NCI-H2029 treated with DMSO at 0.1 percent for 48 hours (cell line): ENCODE measurements at regions not wholly inside any gene's neighbourhood (a gene's known extent, or its start where the extent isn't known, plus 50 kb on each side); places are given as distances from the start of the nearest gene placed in this dataset.

Experiments used
- DNase-seq: peaks from one replicate; lab custom pipeline; 2025; lab: John Stamatoyannopoulos, UW

DNA sequence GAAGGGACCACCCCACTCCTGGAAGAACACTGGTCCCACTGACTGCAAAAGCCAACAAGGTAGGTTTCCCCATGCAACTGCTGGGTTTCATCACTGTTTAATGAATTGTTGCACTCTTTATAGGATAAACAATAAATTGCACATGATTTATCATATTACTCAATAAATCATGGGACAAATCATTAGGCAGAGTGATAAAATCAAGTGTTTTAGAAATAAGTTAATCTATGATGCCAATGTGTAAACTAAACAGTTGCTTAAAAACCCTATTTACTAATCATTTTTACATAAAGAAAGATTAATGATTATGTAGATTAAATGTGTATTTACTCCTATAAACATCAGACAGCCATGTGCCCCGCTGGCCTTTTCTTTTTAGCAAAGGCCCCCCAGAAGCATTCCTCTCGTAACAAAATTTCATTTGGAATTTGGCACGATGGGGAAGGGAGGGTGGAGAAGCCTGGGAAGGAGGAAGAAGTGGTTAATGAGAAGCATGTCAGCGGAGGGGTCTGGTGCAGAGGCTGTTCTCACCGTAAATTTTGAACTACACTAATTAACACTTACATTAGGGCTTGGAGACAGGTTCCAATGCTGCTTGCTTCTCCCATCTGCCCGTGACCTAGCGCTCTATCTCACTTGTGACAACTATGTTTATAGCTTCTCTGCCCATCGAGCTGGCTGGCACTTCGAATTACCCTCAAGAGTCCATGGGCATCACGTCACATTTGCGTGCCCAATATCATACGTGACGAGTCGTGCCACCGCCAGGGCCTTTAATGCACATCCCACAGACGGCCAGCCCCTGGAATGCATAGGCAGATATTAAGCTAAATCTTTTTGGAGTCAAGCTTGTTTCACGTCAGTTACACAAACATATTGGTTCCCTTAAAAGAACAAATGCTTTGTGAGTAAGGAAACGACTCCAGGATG, 357.7 kb upstream of the TSHZ3 start:
- no peak for DNase-seq

DNA sequence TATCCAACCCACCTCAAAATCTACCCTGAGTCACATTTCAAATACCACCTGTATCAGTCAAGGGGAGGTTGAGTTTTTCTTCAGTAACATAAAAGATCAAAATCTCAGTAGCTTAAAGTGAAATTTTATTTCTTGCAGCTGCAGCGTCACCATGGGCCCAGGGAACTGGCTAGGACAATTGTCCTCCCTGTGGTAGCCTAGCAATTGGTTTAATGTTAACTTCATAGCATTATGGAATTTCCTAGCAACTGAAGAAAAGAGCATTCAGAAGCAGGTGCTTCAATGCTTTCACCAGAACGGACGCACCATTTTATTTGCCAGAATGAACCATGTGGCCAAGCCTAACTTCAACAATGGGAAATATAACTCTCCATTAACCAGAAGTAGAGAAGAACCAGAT, 359.3 kb upstream of the TSHZ3 start:
- DNase-seq = no peak

DNA sequence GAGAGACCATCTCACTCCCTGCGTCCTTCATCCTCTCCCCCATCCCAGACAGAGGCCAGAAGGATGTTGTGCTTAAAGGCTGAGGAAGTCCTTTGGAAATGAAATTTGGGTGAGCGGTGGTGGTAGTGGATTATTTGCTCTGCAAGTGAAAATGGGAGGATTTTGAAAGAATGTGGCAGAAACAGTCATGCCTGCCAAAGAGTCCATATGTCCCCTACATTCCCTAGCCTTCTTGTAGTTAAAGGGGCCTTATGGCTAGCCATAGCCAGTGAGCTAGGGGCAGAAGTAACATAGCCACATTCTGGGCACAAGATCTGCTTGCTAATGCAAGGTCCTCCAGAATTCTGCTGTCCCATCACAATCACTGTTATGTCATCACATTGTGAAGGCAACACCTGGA, 360.2 kb upstream of the TSHZ3 start:
- DNase-seq = no peak

DNA sequence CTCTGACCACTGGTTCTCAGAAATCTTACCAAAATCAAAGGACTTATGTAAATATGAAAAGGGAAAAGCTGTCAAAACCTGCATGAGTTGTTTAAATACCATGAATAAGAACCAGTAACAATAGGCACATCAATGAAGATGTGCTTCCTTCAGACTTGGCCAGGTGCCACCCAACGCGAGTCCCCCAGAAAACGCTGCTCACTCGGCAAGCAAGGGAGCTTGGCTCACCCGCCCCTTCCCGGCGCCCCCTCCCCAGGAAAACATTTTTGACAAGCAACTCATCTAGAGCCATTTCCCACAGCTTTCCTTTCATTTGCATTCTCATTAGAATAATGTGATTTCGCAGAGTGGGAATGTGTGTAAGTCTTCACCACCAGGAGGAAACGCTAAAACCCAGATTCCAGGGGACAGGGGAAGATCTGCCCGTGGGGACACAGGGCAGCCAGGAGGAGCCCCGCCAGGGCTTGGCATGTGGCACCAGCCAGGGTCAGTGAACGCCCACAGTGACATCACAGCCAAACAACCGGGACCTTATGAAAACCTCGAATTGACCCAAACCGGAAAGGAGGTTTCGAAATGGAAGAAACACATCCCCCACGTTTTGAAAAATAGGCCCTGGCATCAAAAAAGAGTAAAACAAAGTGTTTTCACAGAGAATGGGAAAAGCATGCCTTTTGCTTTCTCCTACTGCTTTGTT, 366.2 kb upstream of the TSHZ3 start:
- DNase-seq = no peak

DNA sequence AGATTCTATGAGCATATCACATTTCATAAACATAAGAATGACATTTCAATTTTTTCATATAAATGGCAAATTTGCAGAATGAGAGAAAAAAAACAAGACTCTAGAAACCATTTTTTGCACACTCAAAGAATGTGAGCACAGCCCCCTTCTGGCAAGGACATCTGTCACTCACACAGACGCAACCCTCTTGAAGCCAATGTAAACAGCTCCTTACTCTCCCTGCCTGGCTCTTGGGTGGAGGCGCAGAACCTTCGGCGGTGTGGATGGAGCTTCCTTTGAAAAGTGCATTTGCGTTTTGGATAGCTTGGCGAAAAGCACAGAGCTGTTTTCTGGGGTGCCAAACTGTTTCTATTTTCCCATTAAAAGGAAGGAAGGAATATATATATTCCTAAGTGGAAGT, 367.6 kb upstream of the TSHZ3 start:
- DNase-seq = no peak

DNA sequence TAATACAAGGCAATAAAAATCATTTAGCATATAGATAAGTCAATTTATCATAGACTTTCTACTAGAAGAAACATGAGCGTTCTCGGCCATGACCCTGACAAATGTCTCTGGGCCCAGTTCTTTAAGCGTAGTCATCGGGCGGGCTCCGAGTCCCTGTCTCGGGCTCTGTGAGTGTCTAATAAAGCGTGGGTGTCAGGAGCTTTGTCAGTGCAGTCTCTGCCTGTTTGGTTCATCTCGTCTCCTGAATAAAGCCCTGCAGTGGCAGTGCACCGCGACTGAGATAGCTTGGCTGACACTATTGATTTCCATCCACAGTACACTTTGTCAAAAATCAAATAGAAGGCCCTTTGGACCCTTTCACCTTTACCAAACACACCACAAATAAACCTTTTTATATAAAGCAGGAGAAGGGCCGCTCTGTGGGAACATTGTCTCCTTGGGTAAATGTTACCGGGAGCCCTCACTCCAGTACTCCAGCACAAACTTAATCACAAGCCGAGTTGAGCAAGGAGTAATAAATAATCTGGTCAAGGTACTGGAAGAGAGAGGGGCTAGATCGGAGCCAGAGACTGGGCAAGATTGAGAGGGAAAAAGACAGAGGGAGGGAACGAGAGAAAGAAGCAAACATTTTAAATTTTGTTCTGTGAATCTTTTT, 368.2 kb upstream of the TSHZ3 start:
- DNase-seq = no peak

DNA sequence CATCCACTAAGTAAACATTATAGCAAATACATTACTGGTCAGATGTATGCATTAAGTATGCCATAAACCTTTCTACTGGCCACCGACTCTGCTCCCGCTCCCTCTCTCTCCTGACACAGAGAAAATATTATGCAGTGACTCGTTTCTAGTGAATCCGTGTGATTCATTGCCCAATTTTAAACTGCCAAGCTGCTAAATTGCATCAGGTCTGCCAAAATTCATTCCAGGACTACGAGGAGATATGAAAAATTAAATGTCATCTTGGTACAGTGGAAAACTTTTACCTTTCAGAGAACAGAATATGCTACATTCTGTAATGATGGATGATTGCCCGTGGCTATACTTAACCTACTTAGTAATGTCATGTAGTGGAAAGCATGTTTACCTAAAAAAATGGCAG, 368.8 kb upstream of the TSHZ3 start:
- DNase-seq = no peak

DNA sequence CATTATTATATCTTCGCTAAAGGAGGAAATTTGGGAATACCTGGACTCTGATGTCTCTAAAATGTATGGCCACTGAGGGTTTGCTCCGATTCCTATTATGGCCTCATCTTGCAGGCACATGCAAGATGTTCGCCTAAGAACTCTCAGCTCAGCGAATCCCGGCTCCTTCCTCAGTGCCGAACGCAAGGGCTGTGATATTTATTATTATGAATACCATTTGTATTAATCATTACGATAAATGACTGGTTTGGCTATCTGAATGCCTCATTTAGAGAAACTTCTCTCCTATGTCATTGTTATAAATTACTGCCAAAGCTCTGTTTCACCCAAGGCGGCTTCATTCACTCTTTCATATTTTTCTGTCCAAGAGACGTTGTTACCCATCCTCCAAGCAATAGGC, 369.7 kb upstream of the TSHZ3 start:
- no peak for DNase-seq

DNA sequence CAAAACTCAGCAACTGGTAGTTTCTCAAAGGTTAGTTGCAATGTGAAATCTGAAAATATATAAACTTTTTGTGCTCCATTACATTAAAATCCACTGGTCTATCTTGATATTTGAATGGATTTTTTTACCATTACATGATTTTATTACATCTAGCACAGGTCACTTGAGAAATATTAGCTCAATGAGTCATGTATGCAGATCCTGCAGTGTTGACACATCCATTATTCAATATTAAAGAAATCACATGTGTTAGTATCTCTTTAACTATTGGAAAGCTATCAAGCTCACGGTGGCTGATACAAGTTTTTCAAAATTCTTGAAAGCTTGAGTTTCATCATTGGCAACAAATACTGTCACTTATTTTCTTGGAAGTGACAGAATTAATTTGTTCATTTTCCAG, 373.9 kb upstream of the TSHZ3 start:
- DNase-seq = no peak

DNA sequence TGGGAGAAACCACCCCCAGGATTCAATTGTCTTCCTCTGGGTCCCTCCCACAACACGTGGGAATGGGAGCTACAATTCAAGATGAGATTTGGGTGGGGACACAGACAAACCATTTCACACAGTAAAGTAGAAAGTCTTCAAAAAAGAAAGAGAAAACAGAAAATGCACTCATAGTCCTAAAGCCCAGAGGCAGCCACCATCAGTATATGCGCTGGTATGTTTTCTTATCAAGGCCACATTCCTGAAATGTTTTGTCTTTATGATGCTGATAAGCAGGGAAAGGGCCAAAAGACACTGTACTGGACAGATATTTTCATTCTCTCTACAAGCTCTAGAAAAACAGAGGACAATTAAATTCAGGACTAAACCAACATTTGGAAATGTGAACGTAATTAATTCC, 375.8 kb upstream of the TSHZ3 start:
- no peak for DNase-seq

DNA sequence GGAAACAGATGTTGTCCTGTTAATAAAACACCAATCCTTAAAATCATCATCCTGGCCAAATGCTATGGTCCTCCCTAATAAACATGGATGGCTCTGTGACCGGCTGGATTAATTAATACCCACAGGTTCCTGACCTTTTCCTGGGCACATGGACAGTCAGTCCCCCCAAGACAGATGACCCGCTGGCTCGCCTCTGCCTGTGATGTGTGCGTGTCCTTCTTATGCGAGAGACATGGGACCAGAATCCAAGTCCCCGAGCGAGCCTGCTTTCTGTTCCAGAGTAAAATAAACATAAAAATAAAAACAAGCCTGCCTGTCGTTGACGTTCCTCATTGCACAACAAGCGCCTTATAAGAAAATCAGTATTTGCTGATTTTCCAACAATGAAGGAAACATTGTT, 378.3 kb upstream of the TSHZ3 start:
- DNase-seq = no peak

DNA sequence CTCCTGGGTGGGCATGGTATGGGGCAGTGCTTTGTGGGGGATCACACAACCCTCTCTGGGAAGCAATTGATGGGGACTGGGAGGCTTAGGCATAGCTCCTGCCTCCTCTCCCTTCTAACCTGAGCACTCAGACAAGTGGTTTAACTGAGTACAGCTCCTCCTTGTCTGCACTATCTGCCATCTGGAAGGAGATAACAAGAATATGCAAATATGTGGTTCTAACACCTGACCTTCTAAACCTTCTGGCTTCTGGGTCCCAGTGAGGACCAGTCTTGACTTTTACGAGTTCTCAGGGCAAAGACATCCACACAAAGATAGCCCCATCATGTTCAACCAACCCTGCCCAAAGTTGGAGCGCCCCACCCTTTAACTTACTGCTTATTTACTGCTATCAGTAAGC, 381.0 kb upstream of the TSHZ3 start:
- no peak for DNase-seq

DNA sequence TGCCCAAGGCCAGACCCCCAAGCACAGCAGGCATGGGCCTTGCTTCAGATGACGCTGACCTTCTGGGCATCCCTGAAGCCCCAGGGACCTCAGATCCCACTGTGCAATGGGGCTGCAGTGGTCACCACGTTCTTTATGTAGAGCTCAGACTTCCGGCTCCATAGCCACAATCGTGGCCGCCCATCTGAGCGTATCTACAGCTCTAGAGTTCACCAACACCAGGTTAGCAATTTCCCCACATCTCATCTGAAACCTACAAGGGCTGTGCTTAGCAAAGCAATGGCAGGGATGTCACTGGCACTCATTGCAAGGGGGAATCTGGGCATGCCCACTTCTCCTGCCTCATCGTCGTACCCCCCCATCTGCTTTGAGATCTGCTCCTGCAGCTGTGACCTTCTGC, 384.4 kb upstream of the TSHZ3 start:
- no peak for DNase-seq

DNA sequence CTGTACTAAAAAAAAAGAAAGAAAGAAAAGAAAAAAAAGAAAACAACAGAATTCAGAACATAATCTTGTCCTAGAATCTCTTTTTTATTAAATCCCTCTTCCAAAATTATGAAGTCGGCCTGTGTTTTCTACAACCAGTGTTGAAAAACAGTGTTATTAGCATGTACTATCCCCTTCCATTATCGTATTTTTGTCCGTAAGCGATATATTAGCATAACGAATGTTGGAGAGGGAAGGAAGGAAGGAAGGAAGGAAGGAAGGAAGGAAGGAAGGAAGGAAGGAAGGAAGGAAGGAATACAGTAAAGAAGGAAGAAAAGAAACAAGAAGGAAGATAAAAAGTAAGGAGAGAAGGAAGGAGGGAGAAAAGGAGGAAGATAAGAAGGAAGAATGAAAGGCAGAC, 393.0 kb upstream of the TSHZ3 start:
- no peak for DNase-seq

DNA sequence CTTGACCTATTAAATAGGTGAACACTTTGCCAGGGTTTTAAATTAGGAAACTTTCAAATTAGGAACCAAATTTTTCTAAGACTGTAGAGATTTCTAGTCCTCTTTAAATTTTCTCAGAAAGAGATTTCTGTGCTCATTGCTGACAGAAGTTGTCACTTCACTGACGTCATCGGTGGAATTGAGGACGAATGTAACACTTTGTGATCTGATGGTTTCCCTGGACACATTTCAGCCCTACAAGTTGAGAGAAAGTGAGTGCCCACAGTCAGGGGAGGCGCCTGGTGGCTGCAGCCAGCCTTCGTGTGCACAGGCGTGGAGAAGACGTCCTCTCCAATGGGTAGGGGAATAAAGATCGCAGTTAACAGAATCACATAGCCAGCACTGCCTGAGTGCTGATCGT, 396.5 kb upstream of the TSHZ3 start:
- no peak for DNase-seq

DNA sequence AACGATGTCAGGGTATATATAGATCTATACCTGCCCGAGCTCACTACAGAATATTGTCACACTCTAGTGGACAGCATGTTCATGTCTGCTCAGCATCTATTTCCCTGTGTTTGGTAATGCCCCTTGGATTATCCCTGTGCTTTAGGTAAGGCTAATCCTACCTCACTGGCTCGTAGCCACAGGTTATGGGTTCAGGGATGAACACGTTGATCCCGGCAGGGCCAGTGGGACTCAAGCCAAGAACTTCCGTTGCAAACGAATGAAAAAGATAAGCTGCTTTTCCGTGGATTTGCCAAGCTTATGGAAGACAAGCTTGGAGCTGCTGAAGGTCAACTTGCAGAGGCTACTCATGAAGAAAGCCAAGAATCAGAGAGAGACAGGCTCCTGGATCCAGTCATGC, 400.0 kb upstream of the TSHZ3 start:
- DNase-seq = no peak

DNA sequence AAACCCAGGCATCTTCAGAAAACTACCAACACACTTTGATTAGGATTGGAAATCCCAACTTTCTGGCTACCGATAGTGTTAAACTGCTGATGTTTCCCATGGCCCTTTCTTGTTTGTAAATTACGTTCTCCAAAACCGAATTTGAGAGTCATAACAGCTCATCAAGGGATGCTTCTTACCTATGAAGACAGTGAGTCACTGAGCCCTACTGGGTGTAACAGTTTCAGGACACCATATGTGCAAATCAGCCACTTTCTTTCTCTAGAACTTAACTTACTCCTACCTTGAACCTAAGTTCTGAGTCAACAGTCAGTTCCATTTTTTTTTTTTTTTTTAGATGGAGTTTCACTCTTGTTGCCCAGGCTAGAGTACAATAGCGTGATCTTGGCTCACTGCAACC, 410.1 kb upstream of the TSHZ3 start:
- no peak for DNase-seq

DNA sequence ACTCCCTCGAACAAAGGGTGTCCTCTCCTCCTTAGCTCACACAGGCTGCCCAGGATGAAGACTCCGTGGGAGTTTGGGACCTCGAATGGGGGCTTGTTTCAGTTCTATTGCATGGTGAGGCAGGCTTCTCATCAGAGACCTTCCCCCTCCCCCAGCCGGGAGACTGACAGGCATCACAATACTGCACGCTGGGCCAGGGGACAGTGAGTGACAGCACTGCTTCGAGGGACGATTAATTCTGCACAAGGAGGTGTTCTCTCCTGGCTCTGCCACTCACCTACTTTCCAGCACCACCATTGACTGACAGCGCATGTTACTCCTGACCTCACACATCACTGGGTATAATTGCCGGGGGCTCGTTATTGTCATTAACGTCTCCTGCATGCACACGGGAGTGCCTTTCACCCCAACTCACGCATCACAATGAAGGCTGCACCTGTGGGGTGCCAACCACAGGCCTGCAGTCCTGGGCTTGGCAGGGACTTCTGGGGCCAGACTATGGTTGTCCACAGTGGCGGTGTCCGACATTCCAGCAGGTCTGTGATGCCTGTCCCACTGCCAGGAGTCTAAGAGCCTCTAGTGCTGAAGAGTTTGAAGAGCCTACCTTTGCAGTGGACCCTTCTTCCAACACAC, 412.2 kb upstream of the TSHZ3 start:
- DNase-seq = no peak

DNA sequence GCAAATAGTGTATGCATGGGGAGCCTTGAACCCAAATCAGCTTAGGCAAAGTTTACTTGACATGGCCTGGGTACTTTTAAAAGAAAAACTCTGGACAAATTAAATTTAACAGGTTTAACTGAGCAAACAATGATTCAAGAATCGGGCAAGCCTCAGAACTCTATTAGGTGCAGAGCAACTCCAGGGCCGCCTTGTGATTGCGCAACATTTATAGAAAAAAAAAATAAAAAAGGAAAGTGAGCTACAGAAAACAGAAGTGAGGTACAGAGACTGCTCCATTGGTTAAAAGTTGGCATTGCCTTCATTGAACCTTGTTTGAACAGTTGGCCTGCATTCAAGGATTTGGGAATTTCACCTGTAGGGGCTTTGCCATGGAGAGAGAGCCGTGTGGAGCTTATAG, 421.0 kb upstream of the TSHZ3 start:
- DNase-seq = no peak

DNA sequence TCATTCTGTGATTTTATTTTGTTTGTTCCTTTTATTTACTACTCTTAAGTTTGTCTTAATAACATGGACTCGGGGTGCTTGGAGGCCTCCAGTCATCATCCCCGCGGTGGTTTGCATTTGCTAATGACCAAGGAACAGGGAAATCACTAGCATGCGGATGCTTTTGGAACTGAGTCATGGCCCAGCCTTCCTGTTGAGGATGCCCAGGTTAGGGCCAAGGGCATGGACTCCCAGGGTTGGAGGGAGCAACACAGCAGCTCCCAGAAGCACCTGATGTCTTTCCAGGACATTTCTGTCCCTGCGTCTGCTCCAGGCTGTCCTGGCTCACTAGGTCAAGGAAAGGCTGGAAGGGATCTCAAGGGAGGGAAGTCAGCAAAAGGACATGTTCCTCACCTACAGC, 423.7 kb upstream of the TSHZ3 start:
- DNase-seq = no peak

DNA sequence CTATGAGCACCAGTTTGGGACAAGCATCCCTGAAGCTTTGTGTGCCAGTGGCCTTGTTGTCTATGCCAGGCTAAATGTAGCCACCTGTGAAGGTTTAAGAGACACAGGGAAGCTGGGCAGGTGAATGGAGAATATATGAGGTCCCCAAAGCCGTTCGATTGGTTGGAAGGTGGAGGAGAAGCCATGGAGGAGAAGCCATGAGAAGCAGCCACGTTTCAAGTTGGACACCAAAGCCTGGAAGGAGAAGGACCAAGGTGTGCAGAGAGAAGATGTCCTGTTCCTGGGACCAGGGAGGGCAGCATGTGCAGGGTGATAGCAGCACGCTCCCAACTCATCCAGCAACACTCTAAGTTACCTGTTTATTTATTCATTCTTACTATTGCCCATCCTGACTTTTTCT, 432.3 kb upstream of the TSHZ3 start:
- no peak for DNase-seq

DNA sequence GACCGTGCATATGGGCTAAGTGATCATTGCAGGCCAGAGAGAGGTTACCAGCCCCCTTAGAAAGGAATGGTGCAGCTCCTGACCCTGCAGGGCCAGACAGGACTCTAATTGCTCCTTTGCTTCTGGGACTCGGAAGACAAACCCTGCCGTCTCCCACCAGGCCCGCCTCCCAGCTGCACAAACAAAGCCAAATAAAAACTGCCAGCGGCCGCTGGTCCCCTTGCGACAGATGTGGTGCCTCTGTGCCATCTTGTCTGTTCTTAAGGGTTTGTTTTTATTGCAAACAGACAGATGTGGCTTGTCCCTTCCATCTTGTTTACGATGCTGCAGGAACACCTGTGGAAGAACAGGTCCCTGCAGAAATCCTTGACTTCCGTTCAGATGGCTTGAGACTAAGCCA, 434.4 kb upstream of the TSHZ3 start:
- no peak for DNase-seq

DNA sequence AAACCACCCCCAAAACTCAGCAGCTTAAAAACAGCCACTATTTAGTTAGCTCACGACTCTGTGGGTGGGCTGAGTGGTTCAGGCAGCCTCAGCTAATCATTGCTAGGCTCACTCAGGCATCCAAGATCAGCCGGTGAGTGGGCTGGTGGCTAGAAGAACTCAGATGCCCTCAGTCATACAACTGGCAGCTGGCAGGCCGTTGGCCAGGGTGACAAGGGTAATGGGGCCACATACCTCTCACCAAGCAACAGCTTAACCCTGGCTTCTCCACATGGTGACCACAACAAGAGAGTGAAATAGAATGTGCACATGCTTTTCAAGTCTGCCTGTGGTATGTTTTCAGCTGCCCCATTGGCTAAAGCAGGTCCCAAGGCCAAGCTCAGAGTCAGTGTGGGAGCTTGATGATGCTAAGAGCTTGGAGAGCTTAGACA, 435.4 kb upstream of the TSHZ3 start:
- DNase-seq = no peak
